ENCODE measurements at regions not wholly inside any gene's neighbourhood (a gene's known extent, or its start where the extent isn't known, plus 50 kb on each side); places are given as distances from the start of the nearest gene placed in this dataset.

GRCh38 chr5:77828445-77828844 is 52.3 kb upstream of the TBCA start:
- no peak overlapping the region for H3K4me3 ChIP-seq (ENCODE audit: low read length)
- H3K36me3 ChIP-seq (ENCODE audit: control insufficient read depth, insufficient read depth, low read length), result no peaks in the 10 kb centered on the region
- no peak overlapping the region for H3K27ac ChIP-seq (ENCODE audit: low read length)
- WGBS (ENCODE audit: insufficient coverage), result no CpG with 5 or more reads among the region's 3 CpGs
- no peaks in the 10 kb centered on the region for H3K4me1 ChIP-seq (ENCODE audit: control insufficient read depth, insufficient read depth, low read length)
- H3K9me3 ChIP-seq (replicated peaks; ENCODE audit: control insufficient read depth, low read depth, low read length), result no peaks in the 10 kb centered on the region
- H3K27me3 ChIP-seq (ENCODE audit: control insufficient read depth, insufficient read depth, low read length), result peaks cover 8% of the 10 kb centered on the region
- no peak for DNase-seq
